Heart left ventricle (tissue), 16 donors: ENCODE measurements at regions not wholly inside any gene's neighbourhood (a gene's known extent, or its start where the extent isn't known, plus 50 kb on each side); places are given as distances from the start of the nearest gene placed in this dataset.
A peak's percentile ranks its signal among the peaks of the same experiment; 100 is the strongest.

ENCODE experiments used
- ATAC-seq, 4 donors: fragments of 200-7000 bp; cut with Tn5 transposase; one replicate each; pipeline ENCODE4 v1.9.1; 2020 to 2022; ENCODE audit warnings: moderate library complexity in 4 of 4, mild to moderate bottlenecking in 3 of 4, moderate number of reproducible peaks in 1 of 4
- DNase-seq, 5 donors: peaks; one replicate each; pipeline ENCODE4 v3.0.0-alpha.2; 2020
- H3K27ac ChIP-seq, 12 donors: fragments of 200-600 bp; sonication (generic) in 4 of 12; one replicate each; pipeline versions ENCODE4 v1.5.0 to v1.8.0; 2016 to 2022; ENCODE audit warnings: mild to moderate bottlenecking in 2 of 12
- H3K27me3 ChIP-seq, 9 donors: fragments of 200-600 bp; sonication (generic) in 2 of 9; one replicate each; pipeline versions ENCODE4 v1.5.1 to v1.8.0; 2016 to 2022; ENCODE audit warnings: mild to moderate bottlenecking in 3 of 9
- H3K36me3 ChIP-seq, 9 donors: fragments of 200-600 bp; sonication (generic) in 2 of 9; one replicate each; pipeline versions ENCODE4 v1.5.0 to v1.8.0; 2018 to 2022; ENCODE audit warnings: mild to moderate bottlenecking in 2 of 9
- H3K4me1 ChIP-seq, 12 donors: fragments of 200-600 bp; sonication (generic) in 4 of 12; one replicate each; pipeline versions ENCODE4 v1.5.0 to v1.8.0; 2016 to 2022; ENCODE audit warnings: mild to moderate bottlenecking in 3 of 12
- H3K4me3 ChIP-seq, 12 donors: fragments of 200-600 bp; sonication (generic) in 4 of 12; one replicate each; pipeline versions ENCODE4 v1.5.0 to v1.8.0; 2017 to 2022; ENCODE audit warnings: mild to moderate bottlenecking in 9 of 12, moderate library complexity in 4 of 12
- H3K9me3 ChIP-seq, 12 donors: fragments of 200-600 bp; sonication (generic) in 4 of 12; one replicate each; pipeline versions ENCODE4 v1.5.0 to v1.8.0; 2016 to 2022; ENCODE audit warnings: mild to moderate bottlenecking in 1 of 12
- CTCF ChIP-seq, 12 donors: fragments of 200-600 bp; sonication (generic) in 4 of 12; IDR thresholded peaks; one replicate each; pipeline versions ENCODE4 v1.5.0 to v1.8.0; 2018 to 2022; ENCODE audit warnings: antibody characterized with exemption in 12 of 12, mild to moderate bottlenecking in 5 of 12
- POLR2A ChIP-seq, 2 donors: fragments of 450-650 bp; IDR thresholded peaks; one replicate each; pipeline ENCODE4 v1.6.1; 2017; ENCODE audit warnings: antibody characterized with exemption in 2 of 2, mild to moderate bottlenecking in 2 of 2, moderate library complexity in 2 of 2
- WGBS, 4 donors: extraction: QIAGEN DNeasy Blood & Tissue Kit in 2 of 4; methylation state at CpG; one replicate each; pipeline versions ENCODE4 v1.1.5 to v1.1.7; 2013 to 2018; 5-methylcytosine and 5-hydroxymethylcytosine counted together
- intact Hi-C, 10 donors: fragments of 100-400 bp; cut with DNase I; formaldehyde crosslinking; loops; one replicate each; pipeline versions ENCODE4 v1.11.1 to v1.14.2; 2022
- donor health status: ischemic (EF 13 %, LVEDD 7.1; RV severe dilation, severe dysfunction).
- donor health status: healthy with polysubstance abuse.
- donor health status: DM: no; HTN: yes; CAD: no.
- donor health status: DM: no; HTN: no; CAD: no.
- donor health status: ischemic (EF 25% LVEDD 6.9; RV normal size, moderate dysfunction).
- donor health status: ischemic (EF 25% LVEDD 5.7; RV mildly dilated, moderate dysfunction).
- donor health status: healthy.
- donor health status: DM: yes; HTN: yes; CAD: no.
- donor health status: ischemic (EF 35%, LVEDD 5.7; RV mildly dilated, moderate dysfunction).
- donor health status: nonischemic (EF 11% LVEDD 7.7; RV severe dilation, severe dysfunction).
- donor health status: DM: yes; HTN: yes; CAD: no.
- donor health status: PGD.
- donor health status: ischemic (EF 29% LVEDD 5.4; RV normal size, mild dysfunction).
- donor health status: nonischemic (EF 23%, LVEDD 6.1; RV moderate dilation, normal function).

- no peaks in the 10 kb centered on the region for H3K27me3 ChIP-seq
- intact Hi-C loops, result loop anchor here in 3 of 10 donors (5.0 to 10.0 kb wide), 3 partner anchors 59 to 1456 kb away; no protein-coding TSS in a partner anchor
- 86 to 91% (median 89%) methylated on average over 6 of the region's 6 CpGs for WGBS, 4 donors
- TF ChIP-seq CTCF (IDR thresholded peaks at IDR 0.05), result no peak
- no peak for TF ChIP-seq POLR2A (IDR thresholded peaks at IDR 0.05)
- H3K9me3 ChIP-seq, result no peaks in the 10 kb centered on the region
- H3K27ac ChIP-seq, result no peak overlapping the region
- no peak for DNase-seq
- ATAC-seq, result no peak
- H3K4me1 ChIP-seq, result no peaks in the 10 kb centered on the region
- H3K4me3 ChIP-seq, result no peak overlapping the region
- no peaks in the 10 kb centered on the region for H3K36me3 ChIP-seq
Observed at GRCh38 chr18:55136258-55136657, 177.0 kb upstream of the CCDC68 start.

DNA sequence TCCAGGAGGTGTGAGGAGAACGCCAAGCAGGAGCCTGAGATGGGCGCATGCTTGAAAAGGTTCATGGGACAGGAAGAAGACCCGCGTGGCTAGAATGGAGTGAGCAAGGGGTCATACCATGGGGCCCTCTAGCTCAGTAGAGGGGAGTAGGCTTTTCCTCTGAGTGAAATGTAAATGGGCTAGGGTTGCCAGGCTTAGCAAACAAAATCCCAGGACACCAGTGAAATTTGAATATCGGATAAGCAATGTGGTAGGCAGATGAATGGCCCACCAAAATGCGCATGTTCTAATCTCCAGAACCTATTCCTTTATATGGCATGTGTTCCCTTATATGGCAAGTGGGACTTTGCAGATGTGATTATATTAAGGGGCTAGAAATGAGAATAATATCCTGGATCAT lies 174.1 kb upstream of the CCDC68 start:
- TF ChIP-seq CTCF (IDR thresholded peaks at IDR 0.05), result no peak
- TF ChIP-seq POLR2A (IDR thresholded peaks at IDR 0.05), result no peak
- DNase-seq (no peak), ATAC-seq (no peak)
- no peak overlapping the region for H3K4me3 ChIP-seq
- H3K9me3 ChIP-seq, result no peaks in the 10 kb centered on the region
- intact Hi-C loops, result loop anchor here in 2 of 10 donors (10.0 kb wide), 2 partner anchors 61 to 71 kb away; no protein-coding TSS in a partner anchor
- H3K27me3 ChIP-seq, result no peaks in the 10 kb centered on the region
- H3K4me1 ChIP-seq, result no peaks in the 10 kb centered on the region
- no peak overlapping the region for H3K27ac ChIP-seq
- H3K36me3 ChIP-seq, result no peaks in the 10 kb centered on the region
- WGBS, 4 donors, result 93 to 98% (median 97%) methylated on average over 6 of the region's 6 CpGs

GRCh38 chr18:55128437-55128836 lies 169.2 kb upstream of the CCDC68 start:
- no peaks in the 10 kb centered on the region for H3K9me3 ChIP-seq
- intact Hi-C loops, result no loop called here
- H3K27ac ChIP-seq, result no peak overlapping the region
- 77 to 95% (median 81%) methylated on average over 3 of the region's 3 CpGs for WGBS, 4 donors
- H3K27me3 ChIP-seq, result no peaks in the 10 kb centered on the region
- no peaks in the 10 kb centered on the region for H3K36me3 ChIP-seq
- no peak for TF ChIP-seq POLR2A (IDR thresholded peaks at IDR 0.05)
- TF ChIP-seq CTCF (IDR thresholded peaks at IDR 0.05), result no peak
- H3K4me3 ChIP-seq, result no peak overlapping the region
- H3K4me1 ChIP-seq, result no peaks in the 10 kb centered on the region
- DNase-seq (no peak), ATAC-seq (no peak)

DNA sequence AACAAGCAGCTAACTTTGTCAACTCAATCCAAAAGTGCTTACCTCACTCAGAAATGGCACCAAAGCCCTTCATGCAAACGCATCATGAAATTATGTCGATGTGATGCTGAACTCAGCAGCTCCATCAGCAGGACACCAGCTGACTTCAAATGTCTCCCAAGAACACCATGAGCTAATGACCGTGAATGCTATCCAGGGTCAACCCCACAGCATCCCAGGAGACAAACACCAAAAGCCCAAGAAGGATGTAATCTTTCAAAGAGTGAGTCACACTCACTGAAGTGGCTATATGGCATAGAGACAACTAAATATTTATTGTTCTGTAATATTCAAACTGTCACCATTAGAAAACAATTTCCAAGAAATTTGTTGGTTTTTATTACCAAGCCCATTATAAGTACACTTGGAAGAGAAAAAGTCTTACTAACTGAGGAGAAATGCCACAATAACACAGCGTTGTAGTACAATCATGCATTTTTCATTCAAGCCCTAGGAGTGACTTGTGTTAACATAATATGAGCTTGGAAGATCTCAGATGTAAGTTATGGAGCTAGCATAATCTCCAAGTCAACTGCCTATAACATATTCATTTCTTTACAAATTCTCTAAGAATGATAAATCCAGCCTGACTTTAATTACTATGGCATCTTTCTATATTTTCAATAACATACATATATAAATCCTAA lies 165.0 kb upstream of the CCDC68 start:
- peak in 2 of 5 donors; percentile 35 to 40 for DNase-seq
- TF ChIP-seq POLR2A (IDR thresholded peaks at IDR 0.05) (no peak), CTCF (IDR thresholded peaks at IDR 0.05) (no peak)
- no peaks in the 10 kb centered on the region for H3K27me3 ChIP-seq
- peak in 3 of 4 donors; percentile 34 to 81 (median 72) for ATAC-seq
- intact Hi-C loops, result no loop called here
- 69 to 84% (median 80%) methylated on average over 4 of the region's 4 CpGs for WGBS, 4 donors
- peaks cover 0 to 12% (median 0%) of the 10 kb centered on the region in 12 donors for H3K9me3 ChIP-seq
- no peak overlapping the region for H3K27ac ChIP-seq
- H3K4me1 ChIP-seq, result peaks cover 0 to 1% (median 0%) of the 10 kb centered on the region in 12 donors
- H3K36me3 ChIP-seq, result no peaks in the 10 kb centered on the region
- H3K4me3 ChIP-seq, result no peak overlapping the region
